Non-pigmented ciliary epithelial cell (primary cell): ENCODE measurements at regions not wholly inside any gene's neighbourhood (a gene's known extent, or its start where the extent isn't known, plus 50 kb on each side); places are given as distances from the start of the nearest gene placed in this dataset.
"Not testable (repeated sequence)": the region's sequence is repeated elsewhere in the genome, so short reads cannot be mapped to it uniquely, and the experiment has no call there.

Experiments used
- DNase-seq: peaks from one replicate; pipeline ENCODE4 v3.0.0-alpha.2; 2010; ENCODE audit warnings: low read depth

DNA sequence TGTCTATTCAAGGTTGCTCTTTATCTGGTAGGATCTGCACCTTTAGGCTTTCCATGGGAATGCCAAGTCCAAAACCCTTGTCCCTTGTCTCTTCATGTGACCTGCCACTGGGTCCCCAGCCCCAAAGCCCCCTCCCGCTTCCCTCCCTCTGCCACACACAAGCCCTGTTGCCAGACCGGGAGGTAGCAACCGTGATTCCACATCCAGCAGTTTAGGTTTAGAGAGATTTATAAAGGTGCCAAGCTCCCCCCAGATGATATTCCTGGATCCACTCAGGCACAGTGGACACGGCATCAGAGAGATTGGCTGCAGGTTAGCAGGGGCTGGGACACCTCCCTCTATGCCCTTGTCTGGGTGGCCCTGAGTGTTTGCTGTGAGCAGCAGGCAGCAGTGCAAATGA lies 504.7 kb downstream of the CCDC171 start:
- no peak for DNase-seq

DNA sequence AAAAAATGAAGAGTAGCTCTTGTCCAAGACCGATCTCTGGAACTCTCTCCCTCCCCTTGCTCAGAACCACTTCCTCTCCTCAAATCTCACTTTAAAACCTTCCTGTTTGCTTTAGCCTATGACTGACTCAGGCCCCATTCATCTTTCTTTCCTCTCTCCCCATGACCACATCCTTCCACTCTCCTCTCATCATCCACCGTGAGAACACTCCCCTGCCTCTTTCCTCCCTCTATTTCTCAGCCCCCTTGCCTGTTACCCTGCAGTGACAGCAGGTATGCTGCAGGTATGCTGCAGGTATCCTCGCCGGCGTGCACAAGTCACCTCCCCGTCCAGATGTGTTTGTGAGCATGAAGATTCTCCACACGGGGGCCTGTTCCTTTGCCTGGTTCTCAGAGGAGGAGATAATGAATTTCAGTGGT lies 505.3 kb downstream of the CCDC171 start:
- no peak for DNase-seq

DNA sequence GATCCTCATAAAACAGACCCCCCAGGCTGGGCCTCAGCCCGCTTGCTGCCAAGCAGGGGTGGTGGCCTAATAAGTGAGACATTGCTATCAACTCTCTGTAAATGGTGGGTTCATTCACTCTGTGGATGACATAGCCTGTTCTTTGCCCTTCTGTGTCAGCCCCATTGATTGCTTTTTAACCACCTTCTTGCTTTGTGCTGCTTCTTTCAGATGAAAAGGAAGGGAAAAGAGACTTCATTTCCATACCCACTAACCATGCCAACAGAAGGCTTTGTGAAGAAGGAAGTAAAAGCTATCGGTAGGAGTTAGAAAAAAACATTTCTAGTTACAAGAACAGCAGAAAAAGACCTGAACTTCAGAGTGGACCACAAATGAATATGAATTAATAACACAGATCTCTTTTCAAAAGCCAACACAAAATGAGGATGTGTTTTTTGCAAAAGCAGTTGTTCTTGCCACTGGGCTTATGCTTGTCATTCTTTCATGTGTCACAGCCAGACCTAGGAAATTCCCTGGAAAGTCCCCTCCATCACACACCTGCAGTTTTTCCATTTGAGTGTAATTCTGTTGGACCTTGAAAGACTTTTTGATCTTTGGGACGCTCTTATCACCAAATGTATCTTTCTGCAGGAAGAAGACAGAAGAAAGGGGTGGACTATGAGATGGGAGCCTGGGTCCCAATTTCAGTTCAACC lies 507.7 kb downstream of the CCDC171 start:
- DNase-seq: no peak

DNA sequence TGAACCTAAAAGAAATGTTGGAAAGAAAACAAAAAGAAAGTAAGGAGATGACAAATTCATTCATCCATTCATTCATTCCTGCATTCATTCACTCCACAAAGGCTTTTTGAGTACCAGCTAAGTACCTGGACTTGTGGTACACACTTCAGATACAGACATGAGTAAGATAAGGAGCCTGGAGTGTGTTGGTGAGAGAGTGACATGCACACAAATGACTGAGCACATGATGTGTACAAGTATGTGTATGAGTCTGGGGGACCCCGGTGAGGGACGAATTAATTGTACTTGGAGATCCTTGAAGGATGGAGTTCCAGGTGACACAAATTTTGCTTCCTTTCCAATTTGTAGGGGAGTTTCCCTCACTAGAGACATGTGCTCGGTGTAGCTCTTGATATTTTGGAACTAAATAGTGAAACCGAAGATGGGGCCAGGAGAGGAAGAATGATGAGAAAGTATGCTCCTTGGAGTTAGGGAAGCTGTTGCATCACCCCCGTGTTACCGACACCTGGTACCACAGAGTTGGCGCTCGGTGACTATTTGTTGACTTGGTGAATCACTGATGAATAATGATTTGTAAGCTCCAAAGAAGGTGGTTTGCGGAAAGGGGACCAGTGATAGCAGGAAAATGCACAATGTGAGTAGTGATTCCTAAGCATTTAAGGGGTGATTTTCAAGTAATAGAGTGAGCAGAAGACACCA lies 509.8 kb downstream of the CCDC171 start:
- peak; percentile 91 for DNase-seq

DNA sequence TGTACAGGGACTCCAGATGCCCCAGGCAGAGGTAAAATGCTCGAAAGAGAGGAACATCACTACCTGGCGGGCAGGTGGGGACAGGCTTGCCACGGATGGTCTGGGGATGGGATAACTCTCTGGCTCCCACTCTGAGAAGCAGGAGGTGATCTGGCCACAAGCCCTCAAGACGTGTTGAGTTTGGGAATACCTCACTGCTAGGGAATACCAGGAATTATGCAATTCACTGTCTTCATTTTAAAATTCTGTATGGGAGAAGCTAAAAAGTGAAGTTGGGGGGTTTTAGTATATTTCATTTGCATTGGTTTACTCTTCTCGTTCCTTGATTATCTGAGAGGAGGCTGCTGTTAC lies 510.4 kb downstream of the CCDC171 start:
- no peak for DNase-seq

DNA sequence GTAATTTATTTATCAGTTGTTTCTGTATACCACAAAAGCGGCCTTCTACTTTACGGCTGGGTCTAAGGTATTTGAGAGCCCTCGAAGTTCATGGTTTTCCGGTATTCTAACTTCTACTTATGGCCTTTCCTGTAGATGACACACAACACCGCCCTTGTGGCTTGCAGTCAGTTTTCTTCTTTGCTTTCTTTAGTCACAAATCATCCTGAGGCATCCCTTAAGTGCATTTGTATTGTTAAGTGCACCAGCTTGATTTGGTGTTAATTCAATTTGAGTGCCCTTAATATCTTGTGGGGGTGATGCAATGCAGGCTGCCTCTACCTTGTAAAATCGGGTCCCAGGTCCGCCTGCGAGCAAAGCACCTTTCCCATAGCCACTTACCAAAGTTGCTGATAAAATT lies 511.9 kb downstream of the CCDC171 start:
- no peak for DNase-seq

DNA sequence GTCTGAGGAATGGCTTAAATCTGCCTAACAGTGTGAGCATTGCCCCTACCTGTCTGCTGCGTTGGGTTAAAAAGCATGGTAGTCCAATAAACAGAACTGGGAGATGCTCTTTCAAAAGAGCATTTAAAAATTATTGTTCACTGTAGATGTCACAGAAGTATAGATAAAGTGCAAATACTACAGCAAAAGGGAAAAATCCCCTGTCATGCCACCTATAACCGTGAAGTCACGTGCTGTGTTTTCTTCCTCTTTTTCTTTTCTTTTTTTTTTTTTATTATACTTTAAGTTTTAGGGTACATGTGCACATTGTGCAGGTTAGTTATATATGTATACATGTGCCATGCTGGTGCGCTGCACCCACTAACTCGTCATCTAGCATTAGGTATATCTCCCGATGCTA lies 513.4 kb downstream of the CCDC171 start:
- DNase-seq: not testable (repeated sequence)

DNA sequence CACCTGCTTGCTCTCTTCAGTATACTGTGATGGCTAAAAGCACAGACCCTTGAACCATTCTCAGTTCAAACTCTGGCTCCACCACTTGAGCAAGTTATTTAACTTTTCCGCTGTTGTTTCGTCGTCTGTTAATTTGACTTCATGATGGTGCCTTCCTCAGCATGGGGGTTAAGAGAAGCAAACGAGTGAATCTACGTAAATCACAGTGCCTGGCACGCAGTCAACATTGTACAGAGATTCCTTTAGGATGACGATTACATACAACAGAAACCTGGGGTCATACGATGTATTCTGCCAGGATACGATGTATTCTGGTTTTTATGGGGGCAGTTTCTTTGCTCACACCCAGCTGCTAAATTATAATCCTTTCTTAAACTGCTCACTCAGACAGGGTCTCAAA lies 515.6 kb downstream of the CCDC171 start:
- DNase-seq: no peak

DNA sequence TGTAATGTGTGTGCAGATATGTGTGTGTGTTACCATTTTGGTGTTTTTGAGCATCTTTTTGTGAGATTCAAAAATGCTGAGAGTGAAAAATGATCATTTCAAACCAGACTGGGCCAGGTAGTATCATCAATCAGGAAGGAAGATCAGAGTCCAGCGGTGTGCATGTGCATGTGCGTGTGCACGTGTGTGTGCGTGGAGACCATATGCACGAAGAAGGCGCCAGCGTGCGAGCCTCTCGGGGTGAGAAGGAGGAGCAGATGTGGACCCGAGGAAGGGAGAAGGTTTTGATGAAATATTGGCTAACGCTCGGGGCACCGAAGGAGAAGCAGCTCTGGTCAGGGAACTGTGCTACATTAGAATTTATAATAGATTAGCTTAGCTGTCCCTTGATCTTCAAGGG lies 516.4 kb downstream of the CCDC171 start:
- no peak for DNase-seq

DNA sequence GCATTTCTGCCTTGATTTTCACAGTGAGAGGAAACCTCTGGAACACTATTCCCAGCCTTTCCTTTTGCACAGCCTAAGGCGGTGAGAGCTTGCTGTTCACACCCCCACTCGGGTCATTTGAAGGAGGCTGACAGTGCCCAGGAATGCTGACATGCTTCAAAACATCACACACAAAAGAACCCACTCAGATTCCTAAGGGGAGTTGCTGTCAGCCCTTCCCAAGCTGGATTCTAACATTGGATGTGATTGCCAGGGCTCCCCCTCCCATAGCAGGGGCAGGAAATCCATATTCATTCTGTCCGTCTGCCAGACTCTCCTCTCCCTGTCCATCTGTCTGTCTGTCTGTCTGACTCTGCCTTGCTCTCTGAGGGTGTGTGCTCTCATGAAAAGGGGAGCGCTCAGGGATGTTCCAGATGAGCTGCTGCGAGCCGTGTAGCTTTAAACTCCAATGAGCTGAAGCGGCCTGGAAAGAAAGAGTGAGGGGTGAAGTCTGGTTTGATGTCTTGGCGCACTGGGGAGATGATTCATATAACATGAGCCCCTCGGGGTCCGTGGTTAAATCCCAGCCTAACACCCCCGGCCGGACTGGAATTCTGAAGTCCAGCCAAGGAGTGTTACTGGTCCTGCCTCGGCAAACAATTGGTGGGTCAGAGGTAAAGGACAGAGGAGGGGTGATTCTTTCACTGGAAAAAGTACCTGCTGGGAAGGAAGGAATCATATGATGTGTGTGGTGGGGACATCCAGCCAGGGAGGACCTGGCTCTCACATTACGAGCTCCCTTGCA lies 517.0 kb downstream of the CCDC171 start:
- DNase-seq: no peak

DNA sequence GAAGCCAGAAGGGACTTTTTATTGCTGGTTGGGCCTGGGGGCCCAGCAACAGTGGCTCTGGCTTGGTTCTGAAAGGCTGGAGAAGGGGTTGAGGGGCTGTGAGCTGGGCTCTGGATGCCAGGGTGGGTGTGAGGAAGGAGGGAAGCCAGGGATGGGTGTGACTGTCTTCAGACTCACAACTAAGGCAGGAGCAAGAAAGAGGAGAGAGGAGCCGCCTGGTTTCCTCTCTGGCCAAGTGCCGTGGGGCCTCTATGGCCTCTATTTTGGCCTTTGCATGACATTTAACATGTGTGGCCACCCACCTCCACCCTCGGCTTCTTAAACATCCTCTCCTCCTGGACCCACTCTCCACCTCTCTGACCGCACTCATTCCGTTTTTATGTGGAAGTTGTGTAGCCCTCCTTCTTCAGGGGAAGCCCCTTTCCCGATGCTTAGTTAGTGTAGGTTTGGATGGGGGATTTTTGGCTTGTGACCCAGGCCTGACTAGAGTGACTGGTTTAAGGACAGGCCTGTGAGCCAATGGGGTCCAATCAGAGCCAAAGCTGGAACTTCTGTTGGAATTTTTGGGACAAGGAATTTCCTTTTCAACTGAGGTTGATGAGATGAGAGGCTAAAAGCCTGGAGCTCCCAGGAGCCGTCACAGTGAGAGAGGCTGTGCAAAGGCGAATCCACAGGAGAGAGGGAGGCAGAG lies 517.8 kb downstream of the CCDC171 start:
- DNase-seq: no peak

DNA sequence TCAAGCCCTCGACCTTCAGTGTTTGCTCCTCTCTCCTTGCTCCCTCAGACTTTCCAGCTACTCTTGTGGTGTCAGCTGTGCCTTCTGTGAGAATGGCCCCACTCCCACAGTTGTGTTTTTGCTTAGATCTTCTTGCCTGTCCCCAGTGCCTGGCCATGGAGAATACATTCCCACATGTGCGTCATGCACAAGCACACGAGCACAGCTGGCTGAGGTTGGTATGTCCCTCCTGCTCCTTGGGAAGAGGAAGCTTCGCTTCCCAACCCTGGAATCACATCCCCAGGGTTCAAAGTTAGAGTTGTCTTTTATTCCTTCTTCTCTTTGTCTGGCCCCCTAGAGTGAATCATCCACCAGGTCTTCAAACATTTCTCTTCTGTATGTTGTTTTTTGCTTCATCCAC lies 518.6 kb downstream of the CCDC171 start:
- DNase-seq: no peak

DNA sequence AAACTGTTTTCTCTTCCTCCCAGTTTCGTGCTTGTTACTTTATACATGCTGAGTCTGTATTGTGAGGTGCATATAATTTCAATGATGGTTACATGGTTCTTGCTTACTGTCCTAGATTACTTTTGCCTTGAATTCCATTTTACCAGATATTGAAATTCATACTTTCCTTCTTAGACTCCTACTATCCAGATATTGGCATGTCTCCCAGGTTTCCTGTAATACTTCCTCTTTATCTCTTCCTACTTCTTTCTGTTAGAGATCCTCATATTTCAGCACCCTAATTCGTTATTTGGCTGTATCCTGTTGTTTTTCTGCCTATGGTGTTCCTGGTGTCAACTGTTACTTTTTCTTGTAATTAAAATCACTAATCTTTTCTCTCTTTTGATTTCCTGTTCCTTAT lies 522.1 kb downstream of the CCDC171 start:
- no peak for DNase-seq

DNA sequence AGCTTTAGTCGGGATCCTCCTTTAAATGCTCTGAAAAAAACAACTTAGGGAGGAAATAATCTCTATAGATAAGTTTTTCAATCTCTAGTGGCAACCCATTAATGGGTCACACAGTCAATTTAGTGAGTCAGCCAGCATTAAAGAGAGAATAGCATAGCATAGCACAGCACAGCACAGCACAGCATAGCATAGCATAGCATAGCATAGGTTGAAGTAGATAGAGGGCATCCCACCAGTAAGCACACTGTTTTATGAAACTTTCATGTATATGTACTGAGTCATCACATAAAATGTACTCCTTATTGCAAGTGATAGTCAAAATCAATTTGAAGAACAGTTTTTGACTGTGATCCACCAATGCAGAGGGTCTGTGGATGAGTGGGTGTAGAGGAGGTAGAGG lies 522.9 kb downstream of the CCDC171 start:
- no peak for DNase-seq

DNA sequence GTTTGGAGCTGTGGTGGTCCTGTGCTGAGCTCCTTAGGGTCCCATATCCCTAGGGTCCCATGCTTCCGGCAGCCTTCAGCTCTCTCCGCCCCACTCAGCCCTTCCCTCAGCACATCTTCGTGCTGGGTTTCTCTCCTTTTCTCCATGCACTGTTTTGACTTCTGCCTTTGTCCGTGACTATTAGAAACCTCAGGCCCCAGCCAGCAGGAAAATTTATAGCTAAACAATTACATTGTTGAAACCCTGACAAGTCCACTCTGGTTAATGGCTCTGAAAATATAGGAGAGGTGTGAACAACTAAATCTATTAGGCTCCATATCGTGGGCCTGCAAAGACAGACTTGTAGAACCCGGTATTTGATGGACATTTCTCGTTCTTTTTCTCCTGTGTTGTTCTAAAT lies 523.7 kb downstream of the CCDC171 start:
- no peak for DNase-seq

DNA sequence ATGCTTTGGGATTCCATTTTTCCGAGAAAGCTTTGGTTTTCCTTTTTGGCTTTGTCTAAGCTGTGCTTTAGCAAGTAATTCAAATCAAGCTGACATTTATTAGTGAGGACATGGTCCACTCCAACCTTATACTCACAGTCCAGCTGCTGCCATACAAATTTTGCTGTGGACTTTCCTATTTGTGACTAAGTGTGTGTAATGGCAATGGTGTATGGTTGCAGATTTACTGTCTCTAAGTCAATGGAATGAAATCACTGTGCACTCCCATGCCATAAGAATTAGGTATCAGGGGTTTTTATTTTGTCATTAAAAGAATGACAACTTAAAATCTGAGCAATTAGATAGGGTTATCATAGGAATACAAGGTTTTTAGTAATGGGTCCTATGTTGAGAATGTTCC lies 530.0 kb downstream of the CCDC171 start:
- DNase-seq: no peak

DNA sequence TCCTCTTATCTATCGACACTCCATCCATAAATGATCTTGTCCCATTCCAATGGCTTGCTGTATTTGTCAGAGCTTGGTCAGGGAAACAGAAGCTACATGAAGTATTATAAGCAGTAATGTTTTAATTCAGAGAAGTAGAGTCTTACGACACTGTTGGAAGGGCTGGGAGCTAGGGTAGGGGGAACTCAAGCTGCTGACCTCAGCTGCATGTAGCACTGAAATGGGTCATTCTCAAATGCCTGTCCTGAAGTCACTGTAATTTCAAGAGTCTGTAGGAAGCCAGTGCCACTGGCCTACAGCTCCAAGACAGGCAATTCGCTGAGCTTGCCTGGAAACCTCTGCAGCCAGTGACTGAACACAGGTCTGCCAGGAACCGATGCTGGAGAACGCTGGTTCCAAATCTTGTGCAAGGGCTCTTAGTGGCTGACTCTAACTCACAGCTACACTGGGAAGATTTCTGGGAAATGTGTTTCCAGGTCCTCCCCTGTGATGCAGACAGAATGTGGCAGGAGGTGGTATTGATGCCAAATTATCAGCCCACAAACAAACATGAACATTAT lies 532.4 kb downstream of the CCDC171 start:
- DNase-seq: no peak

DNA sequence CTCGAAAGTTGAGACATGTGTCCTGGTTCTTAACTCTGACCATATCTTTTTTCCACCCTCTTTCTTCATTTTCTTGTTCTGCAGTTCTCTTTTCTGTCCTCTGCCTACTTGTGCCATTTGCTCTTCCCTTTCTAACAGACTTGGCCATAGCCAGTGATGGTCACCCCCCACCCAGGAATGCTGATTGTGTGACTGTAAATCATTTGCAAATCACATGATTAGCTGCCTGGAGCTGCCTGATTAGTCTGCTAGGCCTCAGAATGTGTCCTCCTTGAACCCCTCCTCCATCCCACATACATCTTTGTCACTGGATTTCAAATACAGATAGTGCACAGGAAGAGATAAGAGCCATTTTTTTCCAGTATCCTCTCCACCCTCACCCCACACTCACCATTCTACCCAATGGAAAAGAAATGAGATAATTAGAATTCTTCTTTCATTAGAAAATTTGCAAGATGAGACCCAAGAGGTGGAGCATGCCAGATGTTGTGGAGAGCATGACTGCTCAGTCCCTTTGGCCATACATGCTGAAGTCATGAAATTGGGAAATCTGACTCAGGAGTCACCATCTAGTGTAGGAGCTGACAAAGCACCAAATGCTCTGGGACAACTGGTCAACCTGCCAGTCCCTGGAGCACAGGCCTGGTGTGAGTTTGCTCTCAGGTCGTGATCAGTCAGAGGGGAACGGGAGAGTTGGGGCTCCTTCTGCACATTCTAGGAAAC lies 538.2 kb downstream of the CCDC171 start:
- DNase-seq: no peak

DNA sequence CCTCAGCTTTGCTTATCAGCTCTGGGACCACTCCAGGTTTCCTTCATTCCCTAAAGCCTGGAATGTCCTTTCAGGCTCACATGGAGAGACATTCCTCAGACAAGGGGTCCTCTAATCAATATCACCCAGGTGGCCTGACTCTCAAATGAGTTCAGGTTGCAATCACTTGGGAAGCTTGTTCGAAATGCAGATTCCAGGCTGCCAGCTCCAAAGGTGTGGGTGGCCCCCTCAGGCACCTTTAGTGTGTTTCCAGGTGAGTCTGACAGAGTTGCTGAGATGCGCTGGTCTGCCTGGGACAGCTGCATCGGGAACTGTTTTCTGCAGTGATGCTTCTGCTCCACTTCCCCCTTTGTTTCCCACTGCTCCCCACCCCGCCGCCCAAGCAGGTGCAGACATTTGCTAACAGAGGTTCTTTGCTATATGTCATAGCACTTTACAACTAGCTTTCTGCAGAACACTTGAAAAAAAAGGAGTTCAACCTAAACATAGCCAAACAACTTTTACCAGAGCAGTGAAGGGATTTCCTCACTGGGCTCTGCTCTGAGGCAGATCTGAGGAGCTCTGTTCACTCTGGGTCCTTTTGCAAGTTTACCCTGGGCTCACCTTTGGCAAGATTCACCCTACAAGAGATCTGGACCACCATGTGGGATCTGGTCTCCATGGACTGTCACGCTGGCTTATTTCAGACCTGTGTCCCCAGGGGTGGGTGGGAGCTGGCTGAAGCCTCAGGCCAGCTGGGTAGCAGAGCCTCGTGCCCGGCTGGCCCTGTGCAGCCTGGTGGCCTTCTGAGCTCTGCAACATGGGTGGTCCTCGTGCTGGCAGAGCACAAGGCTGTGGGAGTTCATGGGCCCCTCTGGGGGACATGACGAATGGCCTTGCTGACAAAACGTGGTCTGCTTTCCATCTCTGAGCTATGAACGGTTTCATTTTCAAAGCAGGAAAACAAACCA lies 539.6 kb downstream of the CCDC171 start:
- no peak for DNase-seq

DNA sequence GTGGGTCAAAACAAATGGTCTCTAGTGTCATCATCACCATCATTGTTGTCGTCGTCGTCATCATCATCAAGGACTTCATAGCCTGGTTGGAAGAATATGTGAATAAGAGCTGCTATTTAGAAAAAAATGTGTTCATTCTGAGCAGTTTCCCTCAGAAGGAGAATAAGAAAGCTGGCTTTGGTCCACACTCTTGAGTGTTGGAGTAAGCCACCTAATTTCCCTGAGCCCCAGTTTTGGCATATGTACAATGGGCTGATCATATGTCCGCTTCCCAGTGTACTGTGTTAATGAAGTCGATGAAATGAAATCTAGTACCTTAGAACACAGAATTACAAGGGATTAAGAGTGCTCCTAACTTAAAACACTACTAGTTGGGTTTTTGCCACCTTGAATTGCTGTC lies 545.5 kb downstream of the CCDC171 start:
- DNase-seq: no peak
